GM19452 (cell line): ENCODE measurements at regions not wholly inside any gene's neighbourhood (a gene's known extent, or its start where the extent isn't known, plus 50 kb on each side); places are given as distances from the start of the nearest gene placed in this dataset.

Experiments used
- ATAC-seq: cut with Tn5 transposase; IDR thresholded peaks from one replicate; pipeline ENCODE4 v1.9.1; 2021; ENCODE audit not compliant: unreplicated experiment

DNA sequence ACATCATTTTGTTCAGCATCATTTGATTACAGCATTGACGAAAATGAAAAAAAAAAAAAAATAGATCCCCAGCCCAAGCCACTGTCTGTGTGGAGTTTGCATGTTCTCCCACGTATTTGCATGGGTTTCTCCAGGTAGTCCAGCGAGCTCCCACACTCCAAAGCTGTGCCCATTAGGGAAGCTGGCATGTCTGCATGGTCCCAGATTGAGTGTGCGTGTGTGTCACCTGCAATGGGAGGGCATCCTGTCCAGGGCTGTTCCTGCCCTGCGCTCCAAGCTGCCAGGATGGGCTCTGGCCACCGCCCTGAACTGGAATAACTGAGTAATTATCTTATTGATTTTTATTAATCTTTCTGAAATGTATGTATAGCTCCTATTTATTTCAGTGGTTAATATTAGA, 88.6 kb downstream of the KLF12 start:
- no peak for ATAC-seq

- ATAC-seq, result no peak
Observed at GRCh38 chr13:74043237-74043636, 91.0 kb downstream of the KLF12 start.

GRCh38 chr13:74040200-74040599, 94.0 kb downstream of the KLF12 start:
- ATAC-seq, result peak; percentile 78

- no peak for ATAC-seq
Observed at GRCh38 chr13:74039667-74040066, 94.5 kb downstream of the KLF12 start.

DNA sequence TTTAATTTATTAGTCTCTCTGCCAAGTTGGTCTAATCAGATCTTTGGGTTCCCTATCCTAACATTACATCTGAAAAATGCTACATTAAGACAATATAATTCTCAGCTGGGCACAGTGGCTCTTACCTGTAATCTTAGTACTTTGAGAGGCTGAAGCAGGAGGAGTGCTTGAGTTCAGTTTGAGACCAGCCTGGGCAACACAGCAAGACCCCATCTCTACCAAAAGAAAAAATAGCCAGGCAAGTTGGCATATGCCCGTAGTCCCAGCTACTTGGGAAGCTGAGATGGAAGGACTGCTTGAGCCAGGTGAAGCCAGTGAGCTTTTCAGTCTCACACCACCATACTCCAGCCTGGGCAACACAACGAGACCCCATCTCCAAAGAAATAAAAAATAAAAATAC, 95.0 kb downstream of the KLF12 start:
- no peak for ATAC-seq

- ATAC-seq, result no peak
Observed at GRCh38 chr13:74037762-74038161, 96.4 kb downstream of the KLF12 start.

- ATAC-seq, result no peak
Observed at GRCh38 chr13:74036373-74036772, 97.8 kb downstream of the KLF12 start.

GRCh38 chr13:74035896-74036295, 98.3 kb downstream of the KLF12 start:
- no peak for ATAC-seq

DNA sequence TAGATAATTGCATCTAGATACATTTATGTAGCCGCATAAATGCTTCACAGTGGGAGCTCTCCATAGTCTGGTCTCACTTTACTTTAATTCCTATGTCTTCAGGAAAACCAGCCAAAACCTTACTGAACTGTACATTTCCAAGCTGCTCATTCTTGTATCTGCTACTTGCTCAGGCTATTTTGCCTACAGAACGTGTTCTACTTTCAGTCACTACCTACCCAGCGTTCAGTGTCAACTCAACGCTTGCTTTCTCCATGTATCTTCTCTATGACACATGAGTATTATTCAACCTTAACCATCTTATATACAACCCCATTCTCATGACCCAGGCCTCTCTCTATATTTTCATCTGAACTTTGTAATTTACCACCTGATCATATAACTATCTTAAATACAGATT, 101.9 kb downstream of the KLF12 start:
- no peak for ATAC-seq

DNA sequence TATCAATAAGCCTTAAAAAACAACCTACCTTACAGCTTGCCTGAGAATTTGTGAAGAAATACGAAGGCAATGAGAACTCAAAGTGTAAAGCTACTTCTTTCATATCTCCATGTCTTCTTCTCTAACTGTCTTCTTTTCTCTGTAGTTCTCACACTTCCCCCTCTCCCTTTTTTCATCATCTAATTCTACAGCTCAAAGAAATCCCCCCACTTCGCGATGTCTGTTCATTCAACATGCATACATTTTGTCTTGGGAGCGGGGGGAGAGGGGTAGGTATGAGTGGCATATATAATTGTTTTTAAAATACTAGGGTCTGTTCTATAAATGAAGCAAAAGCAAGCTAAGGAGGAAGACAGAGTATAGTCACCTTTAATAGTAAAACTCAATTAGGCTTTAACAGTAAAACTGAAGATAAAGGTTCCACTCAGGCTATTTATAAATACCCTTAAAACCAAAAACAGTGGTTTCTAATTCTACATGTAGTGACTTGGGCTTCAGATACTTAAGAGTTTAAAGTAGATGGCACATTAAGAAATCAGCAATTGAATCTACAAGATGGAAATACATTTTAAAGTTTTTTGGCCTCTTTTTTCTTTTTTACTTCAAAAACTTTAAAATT, 106.9 kb downstream of the KLF12 start:
- peak; percentile 41 for ATAC-seq

- peak; percentile 91 for ATAC-seq
Observed at GRCh38 chr13:74026753-74027152, 107.5 kb downstream of the KLF12 start.

GRCh38 chr13:74025369-74025768, 108.8 kb downstream of the KLF12 start:
- ATAC-seq, result no peak

GRCh38 chr13:74024856-74025255, 109.3 kb downstream of the KLF12 start:
- ATAC-seq, result no peak

DNA sequence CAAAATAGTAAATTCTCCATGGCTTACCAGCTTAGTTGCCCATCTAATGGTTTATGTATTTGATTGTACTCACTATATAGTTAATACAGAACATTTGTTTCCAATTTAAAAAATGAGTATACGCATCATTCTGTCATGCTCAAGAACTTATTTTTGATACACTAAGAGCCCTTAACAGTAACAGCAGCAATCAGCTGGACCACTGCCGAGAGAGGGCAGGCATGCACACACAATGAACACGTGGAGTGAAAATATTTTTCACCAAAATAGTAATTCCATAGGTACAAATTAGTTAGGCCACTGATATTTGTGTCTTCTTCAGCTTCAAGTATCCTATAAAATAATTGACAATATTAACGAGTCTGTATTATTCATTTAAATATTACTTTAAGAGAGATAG, 109.9 kb downstream of the KLF12 start:
- no peak for ATAC-seq

GRCh38 chr13:74023484-74023883, 110.7 kb downstream of the KLF12 start:
- ATAC-seq, result no peak

DNA sequence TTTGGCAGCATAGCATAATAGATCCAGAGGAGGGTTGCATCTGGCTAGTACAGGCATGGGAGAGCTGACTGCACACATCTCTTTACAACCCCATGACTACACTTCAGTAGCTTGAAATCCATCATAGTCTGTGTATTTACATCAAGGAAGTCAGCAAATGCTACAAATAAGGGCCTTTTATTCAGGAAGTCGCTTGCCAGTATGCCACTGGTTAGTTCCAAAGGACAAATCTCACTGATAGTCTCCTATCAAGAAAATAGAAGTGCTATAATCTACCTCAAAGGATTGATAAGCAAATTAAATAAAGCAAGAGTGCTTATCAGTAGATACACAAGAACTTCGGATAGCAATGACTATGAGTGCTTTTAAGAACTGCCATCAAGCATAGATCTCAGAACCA, 112.7 kb downstream of the KLF12 start:
- ATAC-seq, result no peak

- ATAC-seq, result no peak
Observed at GRCh38 chr13:74018062-74018431, 116.2 kb downstream of the KLF12 start.

GRCh38 chr13:74017301-74018061, 116.7 kb downstream of the KLF12 start:
- ATAC-seq, result peak; percentile 63

DNA sequence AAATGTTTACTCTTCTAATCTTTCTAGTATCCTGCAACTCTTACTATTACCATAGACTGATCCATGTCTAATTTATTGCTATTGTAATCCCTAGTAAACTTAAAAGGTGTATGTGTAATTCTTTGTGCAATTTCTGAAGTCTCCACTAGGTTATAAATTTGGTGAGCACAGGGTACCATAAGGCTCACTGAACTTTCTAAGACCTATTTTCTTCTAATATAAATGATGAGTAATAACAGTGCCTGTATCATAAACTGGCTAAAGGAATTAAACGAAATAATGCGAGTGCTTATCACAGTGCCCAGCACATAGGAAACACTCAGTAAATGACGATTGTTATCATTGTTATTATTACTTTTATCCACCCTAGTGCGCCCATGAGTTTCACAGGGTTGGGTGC, 119.1 kb downstream of the KLF12 start:
- ATAC-seq, result peak; percentile 48

DNA sequence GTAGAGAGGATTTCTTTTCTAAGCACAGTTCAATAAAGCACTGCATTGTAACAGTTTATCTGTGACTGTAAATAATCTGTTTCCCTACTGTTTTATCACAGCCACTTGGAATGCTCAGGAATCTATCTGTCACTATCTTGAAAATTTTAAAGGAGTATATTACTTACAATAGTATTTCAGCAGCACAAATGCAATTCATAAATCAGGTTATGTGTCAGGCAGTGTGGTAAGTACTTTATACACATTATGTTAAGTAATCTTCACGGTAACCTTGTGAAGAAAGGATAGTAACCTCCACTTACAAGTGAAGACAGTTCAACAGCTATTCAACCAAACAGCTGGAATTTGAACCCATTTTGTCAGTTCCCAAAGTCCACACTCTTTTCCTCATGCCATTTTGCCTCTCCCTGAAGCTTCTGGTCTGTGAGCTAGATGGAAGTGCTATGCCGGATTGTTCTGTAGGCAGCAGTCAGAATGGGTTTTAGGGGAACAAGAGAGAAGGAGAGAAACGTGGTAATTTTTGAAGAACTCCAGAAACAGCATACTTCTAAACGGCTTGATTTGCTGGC, 125.0 kb downstream of the KLF12 start:
- no peak for ATAC-seq

DNA sequence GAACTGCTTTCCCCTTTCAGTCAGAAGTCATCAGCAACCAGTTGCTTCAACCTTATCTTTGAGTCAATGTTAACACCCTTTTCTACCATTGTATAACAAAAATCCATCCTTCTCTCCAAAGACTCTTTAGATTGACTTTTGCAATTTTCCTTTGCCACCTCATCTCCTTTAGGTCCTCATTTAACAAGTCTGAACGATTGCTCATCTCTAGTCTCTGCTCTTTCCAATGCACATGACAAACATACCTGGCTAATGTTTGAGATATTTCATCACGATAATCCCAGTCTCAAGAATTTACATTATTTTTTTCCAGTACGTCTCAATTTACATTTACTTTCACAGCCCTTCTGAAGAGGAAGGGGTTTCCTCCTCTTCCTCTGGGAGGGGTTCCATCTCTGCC, 127.5 kb downstream of the KLF12 start:
- ATAC-seq, result no peak

DNA sequence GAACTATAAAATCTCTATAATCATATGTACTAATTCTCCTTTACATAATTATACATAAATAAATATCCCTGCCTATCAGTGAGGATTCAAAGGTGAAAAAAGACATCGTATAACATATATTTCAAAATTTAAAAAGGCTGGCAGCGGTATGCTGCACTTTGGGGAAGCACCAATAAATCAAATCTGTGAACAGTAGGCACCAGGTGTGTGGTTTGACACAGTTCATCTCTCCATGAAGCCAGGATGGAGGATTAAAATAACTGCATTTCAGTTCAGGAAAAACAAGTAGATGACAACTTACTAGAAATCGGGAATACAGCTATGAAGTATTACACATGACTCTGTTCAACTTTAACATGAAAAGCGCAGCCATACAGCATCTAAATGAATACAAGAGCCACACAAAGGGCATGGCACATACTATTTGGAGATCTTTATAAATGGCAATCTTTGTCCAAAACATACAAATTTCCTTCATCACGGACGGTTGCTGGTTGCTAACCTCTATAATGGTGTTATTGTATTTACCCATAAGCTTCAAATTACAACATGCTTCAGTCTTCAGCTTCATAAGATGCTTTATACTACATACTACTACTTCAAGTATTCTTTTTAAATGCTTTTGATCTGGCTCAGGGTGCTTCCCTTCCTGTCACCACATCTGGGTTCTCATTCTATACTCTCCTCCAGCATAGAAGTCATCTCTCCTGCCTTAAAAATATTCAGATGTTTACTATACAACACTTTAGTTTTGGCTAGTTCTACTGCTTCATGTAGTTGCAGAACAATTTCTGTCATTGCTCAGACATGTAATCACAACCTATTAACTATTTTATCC, 128.7 kb downstream of the KLF12 start:
- ATAC-seq, result no peak
